ENCODE measurements at regions not wholly inside any gene's neighbourhood (a gene's known extent, or its start where the extent isn't known, plus 50 kb on each side); places are given as distances from the start of the nearest gene placed in this dataset.

DNA sequence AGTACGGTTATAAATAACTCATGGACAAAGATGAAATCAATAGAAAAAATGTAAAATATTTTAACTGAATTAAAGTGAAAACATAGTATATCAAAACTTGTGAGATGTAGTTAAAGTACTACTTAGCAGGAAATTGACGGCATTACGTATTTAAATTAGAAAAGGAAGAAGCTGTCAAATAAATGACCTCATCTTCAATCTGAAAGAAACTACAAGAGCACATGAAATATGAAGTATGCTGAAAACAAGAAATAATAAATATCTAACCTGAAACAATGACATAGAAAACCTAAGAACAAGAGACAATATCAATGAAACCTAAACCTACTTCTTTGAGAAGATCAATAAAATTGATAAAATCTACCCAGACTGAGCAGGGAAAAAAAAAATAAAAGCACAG lies 122.2 kb upstream of the PDE4B start:
- TF ChIP-seq EZH2 (IDR thresholded peaks at IDR 0.05; ENCODE audit: borderline replicate concordance, low read depth, low read length, severe bottlenecking): no peak
- TF ChIP-seq, protein P1, sequence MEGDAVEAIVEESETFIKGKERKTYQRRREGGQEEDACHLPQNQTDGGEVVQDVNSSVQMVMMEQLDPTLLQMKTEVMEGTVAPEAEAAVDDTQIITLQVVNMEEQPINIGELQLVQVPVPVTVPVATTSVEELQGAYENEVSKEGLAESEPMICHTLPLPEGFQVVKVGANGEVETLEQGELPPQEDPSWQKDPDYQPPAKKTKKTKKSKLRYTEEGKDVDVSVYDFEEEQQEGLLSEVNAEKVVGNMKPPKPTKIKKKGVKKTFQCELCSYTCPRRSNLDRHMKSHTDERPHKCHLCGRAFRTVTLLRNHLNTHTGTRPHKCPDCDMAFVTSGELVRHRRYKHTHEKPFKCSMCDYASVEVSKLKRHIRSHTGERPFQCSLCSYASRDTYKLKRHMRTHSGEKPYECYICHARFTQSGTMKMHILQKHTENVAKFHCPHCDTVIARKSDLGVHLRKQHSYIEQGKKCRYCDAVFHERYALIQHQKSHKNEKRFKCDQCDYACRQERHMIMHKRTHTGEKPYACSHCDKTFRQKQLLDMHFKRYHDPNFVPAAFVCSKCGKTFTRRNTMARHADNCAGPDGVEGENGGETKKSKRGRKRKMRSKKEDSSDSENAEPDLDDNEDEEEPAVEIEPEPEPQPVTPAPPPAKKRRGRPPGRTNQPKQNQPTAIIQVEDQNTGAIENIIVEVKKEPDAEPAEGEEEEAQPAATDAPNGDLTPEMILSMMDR (IDR thresholded peaks at IDR 0.05; ENCODE audit: borderline replicate concordance, extremely low read depth, low read length, poor library complexity, severe bottlenecking): no peak

Data from DND-41 (cell line).